HG02884 (cell line): ENCODE measurements at regions not wholly inside any gene's neighbourhood (a gene's known extent, or its start where the extent isn't known, plus 50 kb on each side); places are given as distances from the start of the nearest gene placed in this dataset.

Experiments used
- ATAC-seq: cut with Tn5 transposase; IDR thresholded peaks from one replicate; pipeline ENCODE4 v1.9.1; 2021; ENCODE audit warnings: mild to moderate bottlenecking, moderate library complexity; ENCODE audit not compliant: unreplicated experiment

DNA sequence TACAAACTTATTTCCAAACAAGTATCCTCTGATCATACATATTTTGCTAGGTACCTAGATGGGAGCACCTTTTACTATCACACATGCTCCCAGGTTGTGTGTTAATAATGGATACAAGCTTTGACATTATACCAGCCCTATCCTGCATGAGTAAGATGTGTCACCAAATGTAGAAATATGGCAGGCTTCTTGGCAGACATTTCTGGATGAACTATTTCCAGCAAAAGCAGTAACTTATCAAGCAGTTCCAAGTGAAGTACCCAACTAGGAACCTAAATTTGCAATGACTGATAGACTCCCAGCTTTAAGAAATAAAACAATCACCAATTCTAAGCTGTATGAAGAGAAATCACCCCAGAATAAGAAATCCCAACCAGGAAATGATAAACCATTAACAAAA is 103.7 kb upstream of the TMEM72 start:
- ATAC-seq = no peak

DNA sequence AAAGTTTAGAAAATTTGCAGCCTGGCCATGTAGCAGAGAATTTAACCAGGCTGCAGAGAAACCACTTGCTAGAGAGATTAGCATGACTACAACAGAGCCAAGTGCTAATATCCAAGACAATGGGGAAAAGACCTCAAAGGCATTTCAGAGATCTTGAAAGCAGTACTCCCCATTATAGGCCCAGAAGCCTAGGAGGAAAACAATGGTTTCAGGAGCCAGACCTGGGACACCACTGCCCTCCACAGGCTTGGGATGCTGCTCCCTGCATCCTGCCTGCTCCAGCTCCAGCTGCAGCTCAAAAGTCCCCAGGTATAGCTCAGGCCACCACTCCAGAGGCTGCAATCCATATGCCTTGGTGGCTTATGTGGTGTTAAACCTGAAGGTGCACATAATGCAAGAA is 101.5 kb upstream of the TMEM72 start:
- no peak for ATAC-seq

DNA sequence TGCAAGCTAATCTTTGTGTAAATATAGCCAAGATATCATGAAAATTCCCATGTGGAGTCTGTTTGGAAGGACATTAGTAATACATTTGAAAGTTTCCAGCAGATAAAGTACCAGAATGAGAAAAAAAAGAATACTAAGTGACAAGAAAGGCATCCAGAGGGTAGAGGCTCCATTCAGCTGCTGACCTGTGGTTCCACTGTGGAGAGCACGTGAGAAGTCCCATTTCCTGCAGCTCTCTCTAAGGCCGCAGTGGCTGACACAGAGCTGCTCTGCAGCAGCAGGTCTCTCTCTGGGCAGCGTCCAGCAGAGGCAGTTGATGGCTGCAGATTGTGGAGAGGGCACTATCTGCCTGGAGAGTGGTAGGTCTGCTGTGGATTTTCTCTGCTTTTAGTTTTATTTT is 100.1 kb upstream of the TMEM72 start:
- no peak for ATAC-seq

GRCh38 chr10:44813201-44813600 is 97.9 kb upstream of the TMEM72 start:
- no peak for ATAC-seq

- ATAC-seq = no peak
Measured at GRCh38 chr10:44814929-44815328, 96.2 kb upstream of the TMEM72 start.

DNA sequence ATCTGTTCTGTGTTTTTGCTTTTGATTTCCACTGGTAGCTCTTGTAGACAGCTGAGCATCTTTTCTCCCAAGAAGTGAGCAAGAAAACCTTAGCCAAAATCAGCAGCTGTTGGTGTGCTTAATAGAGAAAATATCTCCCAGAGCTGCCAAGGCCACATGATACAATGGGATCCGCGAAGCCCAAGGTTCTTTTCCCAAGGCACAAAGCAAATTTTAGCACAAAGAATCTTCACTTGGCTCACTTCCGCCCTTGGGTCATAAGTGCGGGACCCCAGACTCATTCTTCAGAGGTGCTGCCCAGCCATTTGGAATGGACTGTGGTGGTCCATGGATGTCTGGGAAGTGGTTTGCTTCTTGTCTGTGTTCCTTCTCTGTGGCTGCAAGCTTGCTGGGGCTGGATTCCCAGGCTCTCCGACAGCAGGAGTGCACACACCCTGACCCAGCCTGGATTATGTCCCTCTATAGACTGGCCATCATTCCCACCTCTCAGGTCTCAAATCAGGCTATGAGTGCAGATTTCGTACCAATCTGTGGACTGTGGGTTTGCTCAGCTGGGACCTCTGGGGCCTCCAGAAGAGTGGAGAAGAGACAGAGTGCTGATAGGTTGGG is 93.0 kb upstream of the TMEM72 start:
- ATAC-seq = no peak

DNA sequence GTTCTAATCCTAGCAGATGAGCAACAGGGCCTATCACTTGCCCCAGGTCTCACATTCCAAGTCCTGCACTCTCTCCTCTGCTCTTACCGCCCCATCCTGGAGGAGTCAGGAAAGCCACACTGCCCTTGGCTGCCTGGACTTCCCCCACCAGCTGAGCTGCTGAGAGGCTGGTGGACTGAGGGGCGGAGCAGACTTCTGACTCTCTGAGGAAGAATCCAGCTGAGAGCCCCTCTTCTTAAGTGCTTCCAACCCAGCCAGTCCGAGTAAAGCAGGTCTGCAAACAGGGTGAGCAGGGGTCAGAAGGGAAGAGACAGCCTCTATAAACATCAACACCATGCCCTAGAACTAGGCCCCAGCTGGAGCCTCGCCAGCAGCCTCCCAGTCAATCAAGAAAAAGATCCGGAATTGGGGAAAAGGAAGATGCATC is 92.4 kb upstream of the TMEM72 start:
- ATAC-seq = no peak

DNA sequence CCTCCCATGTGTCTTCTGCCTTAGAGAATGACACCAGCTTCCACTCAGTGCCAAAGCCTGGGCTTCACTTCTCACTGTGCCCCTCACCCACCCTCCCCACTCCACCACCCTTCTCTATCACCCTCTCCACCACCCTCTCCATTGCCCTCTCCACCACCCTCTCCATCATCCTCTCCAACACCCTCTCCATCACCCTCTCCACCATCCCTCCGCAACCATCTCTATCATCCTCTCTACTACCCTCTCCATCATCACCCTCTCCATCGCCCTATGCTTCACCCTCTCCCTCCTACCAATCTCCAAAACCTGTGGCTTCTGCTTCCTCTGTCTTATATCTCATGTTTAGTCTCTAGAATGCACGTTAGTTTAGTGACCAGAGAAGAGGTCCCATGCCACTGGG is 91.0 kb upstream of the TMEM72 start:
- no peak for ATAC-seq

GRCh38 chr10:44821290-44821689 is 89.8 kb upstream of the TMEM72 start:
- ATAC-seq = no peak

DNA sequence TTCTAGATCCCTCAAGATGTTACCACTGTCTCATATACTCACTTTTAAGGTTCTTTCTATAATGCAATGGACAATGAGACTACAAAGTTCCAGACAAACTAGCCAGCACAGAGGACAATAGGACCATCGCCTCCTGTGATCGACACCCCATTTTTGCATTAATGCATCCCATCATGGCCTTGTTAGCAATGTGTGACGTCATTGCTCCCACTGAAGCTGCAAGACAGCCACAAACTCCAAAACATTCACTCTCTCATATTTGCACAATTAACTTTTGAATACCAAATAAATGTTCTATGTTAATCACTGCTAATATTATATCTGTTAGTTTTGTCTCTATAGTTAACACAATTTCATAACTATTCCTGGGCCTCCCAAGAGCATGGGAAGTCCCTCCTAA is 88.8 kb upstream of the TMEM72 start:
- ATAC-seq = no peak

DNA sequence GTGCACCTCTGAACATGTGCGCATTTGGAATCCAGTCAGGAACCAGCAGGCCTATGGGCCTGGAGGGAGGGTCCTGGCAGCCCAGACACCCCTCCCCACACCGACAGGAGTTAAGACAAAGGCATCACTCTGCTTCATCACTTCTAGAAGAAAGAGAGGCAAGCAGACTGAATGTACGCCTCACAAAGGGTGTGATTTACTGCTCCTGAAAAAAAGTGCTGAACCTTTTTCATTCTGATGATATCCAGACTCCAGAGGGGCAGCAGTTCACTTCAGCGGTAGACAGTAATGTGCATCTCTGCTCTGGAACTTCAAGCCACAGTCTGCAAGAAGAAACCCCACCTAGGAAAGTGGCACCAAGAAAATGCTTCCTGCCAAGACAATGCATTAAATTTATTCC is 88.2 kb upstream of the TMEM72 start:
- ATAC-seq = no peak

DNA sequence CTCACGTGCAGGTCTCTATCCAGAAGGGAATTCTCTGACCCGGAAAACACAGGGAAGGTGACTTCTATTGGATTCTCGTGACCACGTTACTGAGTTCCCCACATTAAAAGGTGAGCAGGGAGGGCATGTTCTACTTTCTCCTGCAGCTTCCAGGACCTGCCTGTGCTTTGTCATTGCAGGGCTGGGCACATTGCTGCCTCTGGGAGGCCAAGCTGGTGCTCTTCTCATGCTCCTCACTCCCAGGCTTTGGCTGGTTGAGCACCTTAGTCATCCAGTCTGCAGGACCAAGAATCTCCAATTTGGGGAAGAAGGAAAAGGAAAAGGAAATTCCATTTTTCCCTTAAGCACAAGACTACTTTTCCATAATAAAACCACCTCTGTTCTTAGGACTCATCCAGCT is 86.5 kb upstream of the TMEM72 start:
- no peak for ATAC-seq

DNA sequence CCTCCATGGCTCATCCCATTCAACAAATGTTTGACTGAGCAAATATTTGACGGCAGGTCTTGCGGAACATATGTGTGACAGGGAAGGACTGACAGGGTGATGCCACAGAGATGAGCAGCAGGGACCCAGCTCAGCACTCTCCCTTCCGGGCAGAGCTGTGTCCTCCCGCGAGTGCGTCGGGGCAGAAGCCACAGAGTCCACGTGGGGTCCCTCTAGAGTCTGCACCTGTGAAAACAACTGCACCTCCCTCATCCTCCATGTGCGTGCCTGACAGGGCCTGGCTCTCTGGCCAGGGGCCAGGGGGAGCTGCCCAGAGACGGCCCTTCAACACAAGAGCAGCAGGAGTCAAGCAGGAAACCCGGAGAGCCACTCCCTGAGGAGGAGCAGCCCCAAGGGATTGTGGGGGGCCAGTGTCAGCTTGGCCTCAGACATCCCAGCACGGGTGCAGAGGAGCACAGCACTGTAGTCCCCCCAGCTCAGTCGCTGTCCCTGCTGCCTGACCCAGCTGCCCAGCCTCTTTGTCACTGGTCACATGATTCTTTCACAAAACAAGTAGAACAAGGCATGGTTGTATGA is 83.6 kb upstream of the TMEM72 start:
- ATAC-seq = no peak

GRCh38 chr10:44828508-44829142 is 82.5 kb upstream of the TMEM72 start:
- ATAC-seq = no peak

DNA sequence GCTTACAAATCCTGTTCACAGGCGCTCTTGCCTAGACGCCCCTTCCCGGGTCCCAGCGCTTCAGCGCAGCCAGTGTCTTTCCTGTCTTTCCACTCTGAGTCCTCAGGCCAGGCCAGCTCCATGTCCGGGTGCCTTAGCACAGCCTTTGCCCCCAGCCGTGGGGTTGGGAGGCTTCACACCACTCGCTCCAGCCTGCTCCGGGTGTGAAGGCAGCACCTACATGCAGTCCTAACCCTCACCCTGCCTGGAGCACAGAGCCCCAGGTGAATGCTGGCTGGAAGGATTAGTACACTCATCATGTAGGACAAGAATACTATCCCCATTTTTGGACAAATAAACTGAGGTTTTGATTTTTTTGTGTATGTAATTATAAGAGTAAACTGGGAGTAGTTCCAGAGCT is 81.7 kb upstream of the TMEM72 start:
- ATAC-seq = no peak

- no peak for ATAC-seq
Measured at GRCh38 chr10:44830022-44830421, 81.1 kb upstream of the TMEM72 start.

GRCh38 chr10:44831581-44831980 is 79.6 kb upstream of the TMEM72 start:
- no peak for ATAC-seq

- ATAC-seq = no peak
Measured at GRCh38 chr10:44832595-44833390, 78.3 kb upstream of the TMEM72 start.

- ATAC-seq = no peak
Measured at GRCh38 chr10:44834131-44834530, 77.0 kb upstream of the TMEM72 start.

DNA sequence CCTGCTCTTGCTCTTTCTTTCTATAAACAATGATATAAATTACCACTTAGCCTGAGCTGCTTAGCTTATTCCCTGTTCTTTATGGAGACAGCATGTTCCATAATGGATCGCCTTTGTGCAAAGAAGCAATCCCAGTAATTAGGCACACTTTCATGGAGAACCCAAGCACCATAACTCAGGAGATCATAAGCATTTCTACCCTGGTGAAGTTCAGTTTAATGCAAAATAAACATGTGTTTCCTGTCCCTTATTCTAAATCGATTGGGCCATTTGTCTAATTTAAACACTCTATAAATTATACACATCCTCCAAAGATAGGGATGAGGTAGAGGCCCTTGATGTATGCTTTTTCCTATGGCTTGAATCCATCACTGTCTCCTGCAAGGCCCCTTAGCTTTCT is 75.8 kb upstream of the TMEM72 start:
- ATAC-seq = no peak

- ATAC-seq = no peak
Measured at GRCh38 chr10:44843484-44843883, 67.7 kb upstream of the TMEM72 start.
